WTC11 (cell line): ENCODE measurements at regions not wholly inside any gene's neighbourhood (a gene's known extent, or its start where the extent isn't known, plus 50 kb on each side); places are given as distances from the start of the nearest gene placed in this dataset.

Experiments
- ATAC-seq: fragments of 200-7000 bp; cut with Tn5 transposase; 2 replicates; pipeline ENCODE4 v1.10.0; 2021; ENCODE audit warnings: mild to moderate bottlenecking, moderate library complexity
- CTCF ChIA-PET: fragments of 300-600 bp; sonication (Branson Sonifier 250); formaldehyde crosslinking; loops from one replicate; lab custom pipeline; 2021; ENCODE audit warnings: antibody characterized with exemption; lab: Charles Lee
- POLR2A ChIA-PET: fragments of 350-600 bp; sonication (Branson Sonifier 250); formaldehyde crosslinking; loops from one replicate; lab custom pipeline; 2021; ENCODE audit warnings: antibody characterized with exemption; lab: Charles Lee
- DNase-seq: peaks from one replicate; pipeline ENCODE4 v3.0.0; 2021; ENCODE audit warnings: low spot score
- H3K27ac Mint-ChIP-seq: 2 replicates; pipeline ENCODE4 v1.8.0; 2021; ENCODE audit warnings: mixed read lengths
- H3K27me3 Mint-ChIP-seq: 2 replicates; pipeline ENCODE4 v1.8.0; 2021; ENCODE audit warnings: low read depth, mild to moderate bottlenecking, moderate library complexity, mixed read lengths
- H3K36me3 Mint-ChIP-seq: 2 replicates; pipeline ENCODE4 v1.8.0; 2021; ENCODE audit warnings: mixed read lengths
- H3K4me1 Mint-ChIP-seq: 2 replicates; pipeline ENCODE4 v1.8.0; 2022; ENCODE audit warnings: mixed read lengths
- H3K4me3 Mint-ChIP-seq: 2 replicates; pipeline ENCODE4 v1.8.0; 2021; ENCODE audit warnings: mild to moderate bottlenecking, moderate library complexity, mixed read lengths
- H3K9me3 Mint-ChIP-seq: 2 replicates; pipeline ENCODE4 v1.8.0; 2021; ENCODE audit warnings: mixed read lengths
- CREB1 ChIP-seq: sonication (generic); formaldehyde crosslinking; IDR thresholded peaks from 2 replicates; pipeline ENCODE4 v1.8.0; 2023; ENCODE audit warnings: mild to moderate bottlenecking, missing genetic modification reagents
- GABPB1 ChIP-seq: sonication (generic); formaldehyde crosslinking; IDR thresholded peaks from 2 replicates; pipeline ENCODE4 v1.8.1; 2023; ENCODE audit warnings: mild to moderate bottlenecking, missing genetic modification reagents
- JAZF1 ChIP-seq: fragments of 250-450 bp; sonication (Bioruptor Pico); IDR thresholded peaks from 2 replicates; pipeline ENCODE4 v1.9.0; 2021; ENCODE audit warnings: moderate library complexity, mild to moderate bottlenecking, inconsistent platforms
- RELA ChIP-seq: sonication (generic); formaldehyde crosslinking; IDR thresholded peaks from 2 replicates; pipeline ENCODE4 v1.8.1; 2022; ENCODE audit warnings: missing genetic modification reagents, mild to moderate bottlenecking, borderline replicate concordance
- SOX15 ChIP-seq: fragments of 250-450 bp; sonication (Bioruptor Pico); IDR thresholded peaks from 2 replicates; pipeline ENCODE4 v1.9.0; 2021; ENCODE audit warnings: mild to moderate bottlenecking
- TCF7 ChIP-seq: sonication (generic); formaldehyde crosslinking; IDR thresholded peaks from 2 replicates; pipeline ENCODE4 v1.8.0; 2022; ENCODE audit warnings: mild to moderate bottlenecking, low read depth, missing genetic modification reagents, moderate library complexity
- TEAD4 ChIP-seq: sonication (generic); formaldehyde crosslinking; IDR thresholded peaks from 2 replicates; pipeline ENCODE4 v1.8.0; 2022; ENCODE audit warnings: mild to moderate bottlenecking, missing genetic modification reagents
- ZNF219 ChIP-seq: sonication (generic); formaldehyde crosslinking; IDR thresholded peaks from 2 replicates; pipeline ENCODE4 v1.8.0; 2023; ENCODE audit warnings: missing genetic modification reagents, mild to moderate bottlenecking, borderline replicate concordance
- ZNF317 ChIP-seq: sonication (generic); formaldehyde crosslinking; IDR thresholded peaks from 2 replicates; pipeline ENCODE4 v1.8.1; 2023; ENCODE audit warnings: low read depth, mild to moderate bottlenecking, moderate library complexity, missing genetic modification reagents, borderline replicate concordance
- ZNF396 ChIP-seq: fragments of 250-450 bp; sonication (Bioruptor Pico); IDR thresholded peaks from 2 replicates; pipeline ENCODE4 v1.8.0; 2021; ENCODE audit warnings: mild to moderate bottlenecking, moderate library complexity, borderline replicate concordance
- TF ChIP-seq, protein P1 (sequence below): fragments of 250-450 bp; sonication (Bioruptor Pico); IDR thresholded peaks from 2 replicates; pipeline ENCODE4 v1.9.0; 2021; ENCODE audit warnings: mild to moderate bottlenecking, borderline replicate concordance
- TF ChIP-seq, protein P2 (sequence below): sonication (generic); formaldehyde crosslinking; IDR thresholded peaks from 2 replicates; pipeline ENCODE4 v1.8.1; 2023; ENCODE audit warnings: mild to moderate bottlenecking, missing genetic modification reagents
- TF ChIP-seq, protein P3 (sequence below): fragments of 250-450 bp; sonication (Bioruptor Pico); IDR thresholded peaks from 2 replicates; pipeline ENCODE4 v1.8.0; 2021; ENCODE audit warnings: mild to moderate bottlenecking
- TF ChIP-seq, protein P4 (sequence below): sonication (generic); formaldehyde crosslinking; IDR thresholded peaks from 2 replicates; pipeline ENCODE4 v1.8.0; 2022; ENCODE audit warnings: mild to moderate bottlenecking, missing genetic modification reagents
- TF ChIP-seq, protein P5 (sequence below): sonication (generic); formaldehyde crosslinking; IDR thresholded peaks from 2 replicates; pipeline ENCODE4 v1.8.1; 2022; ENCODE audit warnings: low read depth, mild to moderate bottlenecking, moderate library complexity, missing genetic modification reagents, borderline replicate concordance
- TF ChIP-seq, protein P6 (sequence below): fragments of 250-450 bp; sonication (Bioruptor Pico); IDR thresholded peaks from 2 replicates; pipeline ENCODE4 v1.9.0; 2021; ENCODE audit warnings: mild to moderate bottlenecking
- TF ChIP-seq, protein P7 (sequence below): sonication (generic); formaldehyde crosslinking; IDR thresholded peaks from 2 replicates; pipeline ENCODE4 v1.8.0; 2023; ENCODE audit warnings: missing genetic modification reagents

DNA sequence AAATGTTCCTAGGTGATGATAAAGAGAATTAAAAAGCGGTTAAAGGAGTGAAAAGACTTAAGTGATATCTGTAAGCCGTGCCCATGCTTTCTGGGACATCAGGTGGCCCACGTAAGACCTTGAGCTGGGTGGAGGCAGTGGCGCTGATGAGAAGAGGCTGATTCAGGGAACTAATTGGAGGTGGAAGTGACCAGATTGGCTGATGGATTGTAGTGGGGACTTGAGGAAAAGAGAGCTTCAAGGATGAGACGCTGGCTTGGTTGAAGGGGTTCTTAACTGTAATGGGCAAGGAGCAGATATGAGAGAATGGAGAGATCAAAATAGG lies 69.1 kb upstream of the EP300 start:
- no peak overlapping the region for H3K27ac Mint-ChIP-seq
- TF ChIP-seq ZNF317 (CRISPR knock-in tag) = no peak
- TF ChIP-seq, all 79 proteins: peak for 0
- ATAC-seq (no peak), DNase-seq (no peak)
- peaks cover 21% of the 10 kb centered on the region for H3K4me1 Mint-ChIP-seq
- H3K27me3 Mint-ChIP-seq = peaks cover 7% of the 10 kb centered on the region
- H3K9me3 Mint-ChIP-seq = no peaks in the 10 kb centered on the region
- ChIA-PET CTCF (interaction anchor here (1.1 to 2.6 kb wide), 4 partner anchors 14 to 172 kb away, joined by 3 to 12 read pairs (median 6); partner anchors contain the start of gene RBX1), POLR2A (interaction anchor here (0.9 to 2.6 kb wide), 3 partner anchors 53 to 72 kb away, joined by 3 to 31 read pairs (median 10); partner anchors contain the start of genes EP300 and RBX1)
- no peaks in the 10 kb centered on the region for H3K36me3 Mint-ChIP-seq
- peak overlapping the region; percentile 51 for H3K4me3 Mint-ChIP-seq

DNA sequence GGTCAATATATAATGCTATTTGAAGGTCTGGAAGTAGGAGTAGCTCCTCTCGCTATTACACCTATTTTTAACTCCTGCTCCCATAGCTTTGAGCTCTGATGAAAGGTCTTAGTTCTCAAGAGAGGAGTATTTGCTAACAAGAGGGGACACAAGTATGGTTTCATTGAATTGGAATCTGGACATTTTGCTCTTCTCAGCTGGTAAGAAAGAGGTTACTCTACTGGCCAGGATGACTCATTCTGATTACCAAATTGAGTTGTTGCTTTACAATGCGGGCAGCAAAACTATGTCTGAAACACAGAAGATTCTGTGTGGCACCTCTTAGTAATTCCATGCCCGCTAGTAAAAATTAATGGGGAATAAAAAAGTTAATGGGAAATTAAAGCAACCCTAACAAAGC lies 63.6 kb upstream of the EP300 start:
- POLR2A ChIA-PET = no interaction called here
- no peak for ATAC-seq
- DNase-seq = no peak
- H3K4me3 Mint-ChIP-seq = no peak overlapping the region
- CTCF ChIA-PET = no interaction called here
- H3K27ac Mint-ChIP-seq = no peak overlapping the region
- H3K4me1 Mint-ChIP-seq = peaks cover 10% of the 10 kb centered on the region
- TF ChIP-seq TCF7 (CRISPR knock-in tag) (no peak), TEAD4 (CRISPR knock-in tag) (no peak), SOX15 (CRISPR knock-in tag) (no peak), ZNF219 (CRISPR knock-in tag) (no peak), RELA (CRISPR knock-in tag) (no peak), GABPB1 (CRISPR knock-in tag) (no peak), CREB1 (no peak)
- TF ChIP-seq, protein P1, sequence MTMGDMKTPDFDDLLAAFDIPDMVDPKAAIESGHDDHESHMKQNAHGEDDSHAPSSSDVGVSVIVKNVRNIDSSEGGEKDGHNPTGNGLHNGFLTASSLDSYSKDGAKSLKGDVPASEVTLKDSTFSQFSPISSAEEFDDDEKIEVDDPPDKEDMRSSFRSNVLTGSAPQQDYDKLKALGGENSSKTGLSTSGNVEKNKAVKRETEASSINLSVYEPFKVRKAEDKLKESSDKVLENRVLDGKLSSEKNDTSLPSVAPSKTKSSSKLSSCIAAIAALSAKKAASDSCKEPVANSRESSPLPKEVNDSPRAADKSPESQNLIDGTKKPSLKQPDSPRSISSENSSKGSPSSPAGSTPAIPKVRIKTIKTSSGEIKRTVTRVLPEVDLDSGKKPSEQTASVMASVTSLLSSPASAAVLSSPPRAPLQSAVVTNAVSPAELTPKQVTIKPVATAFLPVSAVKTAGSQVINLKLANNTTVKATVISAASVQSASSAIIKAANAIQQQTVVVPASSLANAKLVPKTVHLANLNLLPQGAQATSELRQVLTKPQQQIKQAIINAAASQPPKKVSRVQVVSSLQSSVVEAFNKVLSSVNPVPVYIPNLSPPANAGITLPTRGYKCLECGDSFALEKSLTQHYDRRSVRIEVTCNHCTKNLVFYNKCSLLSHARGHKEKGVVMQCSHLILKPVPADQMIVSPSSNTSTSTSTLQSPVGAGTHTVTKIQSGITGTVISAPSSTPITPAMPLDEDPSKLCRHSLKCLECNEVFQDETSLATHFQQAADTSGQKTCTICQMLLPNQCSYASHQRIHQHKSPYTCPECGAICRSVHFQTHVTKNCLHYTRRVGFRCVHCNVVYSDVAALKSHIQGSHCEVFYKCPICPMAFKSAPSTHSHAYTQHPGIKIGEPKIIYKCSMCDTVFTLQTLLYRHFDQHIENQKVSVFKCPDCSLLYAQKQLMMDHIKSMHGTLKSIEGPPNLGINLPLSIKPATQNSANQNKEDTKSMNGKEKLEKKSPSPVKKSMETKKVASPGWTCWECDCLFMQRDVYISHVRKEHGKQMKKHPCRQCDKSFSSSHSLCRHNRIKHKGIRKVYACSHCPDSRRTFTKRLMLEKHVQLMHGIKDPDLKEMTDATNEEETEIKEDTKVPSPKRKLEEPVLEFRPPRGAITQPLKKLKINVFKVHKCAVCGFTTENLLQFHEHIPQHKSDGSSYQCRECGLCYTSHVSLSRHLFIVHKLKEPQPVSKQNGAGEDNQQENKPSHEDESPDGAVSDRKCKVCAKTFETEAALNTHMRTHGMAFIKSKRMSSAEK (CRISPR knock-in tag) = no peak
- TF ChIP-seq, protein P2, sequence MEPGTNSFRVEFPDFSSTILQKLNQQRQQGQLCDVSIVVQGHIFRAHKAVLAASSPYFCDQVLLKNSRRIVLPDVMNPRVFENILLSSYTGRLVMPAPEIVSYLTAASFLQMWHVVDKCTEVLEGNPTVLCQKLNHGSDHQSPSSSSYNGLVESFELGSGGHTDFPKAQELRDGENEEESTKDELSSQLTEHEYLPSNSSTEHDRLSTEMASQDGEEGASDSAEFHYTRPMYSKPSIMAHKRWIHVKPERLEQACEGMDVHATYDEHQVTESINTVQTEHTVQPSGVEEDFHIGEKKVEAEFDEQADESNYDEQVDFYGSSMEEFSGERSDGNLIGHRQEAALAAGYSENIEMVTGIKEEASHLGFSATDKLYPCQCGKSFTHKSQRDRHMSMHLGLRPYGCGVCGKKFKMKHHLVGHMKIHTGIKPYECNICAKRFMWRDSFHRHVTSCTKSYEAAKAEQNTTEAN = no peak
- TF ChIP-seq, protein P3, sequence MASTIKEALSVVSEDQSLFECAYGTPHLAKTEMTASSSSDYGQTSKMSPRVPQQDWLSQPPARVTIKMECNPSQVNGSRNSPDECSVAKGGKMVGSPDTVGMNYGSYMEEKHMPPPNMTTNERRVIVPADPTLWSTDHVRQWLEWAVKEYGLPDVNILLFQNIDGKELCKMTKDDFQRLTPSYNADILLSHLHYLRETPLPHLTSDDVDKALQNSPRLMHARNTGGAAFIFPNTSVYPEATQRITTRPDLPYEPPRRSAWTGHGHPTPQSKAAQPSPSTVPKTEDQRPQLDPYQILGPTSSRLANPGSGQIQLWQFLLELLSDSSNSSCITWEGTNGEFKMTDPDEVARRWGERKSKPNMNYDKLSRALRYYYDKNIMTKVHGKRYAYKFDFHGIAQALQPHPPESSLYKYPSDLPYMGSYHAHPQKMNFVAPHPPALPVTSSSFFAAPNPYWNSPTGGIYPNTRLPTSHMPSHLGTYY (CRISPR knock-in tag) = no peak
- TF ChIP-seq, protein P4, sequence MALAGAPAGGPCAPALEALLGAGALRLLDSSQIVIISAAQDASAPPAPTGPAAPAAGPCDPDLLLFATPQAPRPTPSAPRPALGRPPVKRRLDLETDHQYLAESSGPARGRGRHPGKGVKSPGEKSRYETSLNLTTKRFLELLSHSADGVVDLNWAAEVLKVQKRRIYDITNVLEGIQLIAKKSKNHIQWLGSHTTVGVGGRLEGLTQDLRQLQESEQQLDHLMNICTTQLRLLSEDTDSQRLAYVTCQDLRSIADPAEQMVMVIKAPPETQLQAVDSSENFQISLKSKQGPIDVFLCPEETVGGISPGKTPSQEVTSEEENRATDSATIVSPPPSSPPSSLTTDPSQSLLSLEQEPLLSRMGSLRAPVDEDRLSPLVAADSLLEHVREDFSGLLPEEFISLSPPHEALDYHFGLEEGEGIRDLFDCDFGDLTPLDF (CRISPR knock-in tag) = no peak
- TF ChIP-seq, protein P5, sequence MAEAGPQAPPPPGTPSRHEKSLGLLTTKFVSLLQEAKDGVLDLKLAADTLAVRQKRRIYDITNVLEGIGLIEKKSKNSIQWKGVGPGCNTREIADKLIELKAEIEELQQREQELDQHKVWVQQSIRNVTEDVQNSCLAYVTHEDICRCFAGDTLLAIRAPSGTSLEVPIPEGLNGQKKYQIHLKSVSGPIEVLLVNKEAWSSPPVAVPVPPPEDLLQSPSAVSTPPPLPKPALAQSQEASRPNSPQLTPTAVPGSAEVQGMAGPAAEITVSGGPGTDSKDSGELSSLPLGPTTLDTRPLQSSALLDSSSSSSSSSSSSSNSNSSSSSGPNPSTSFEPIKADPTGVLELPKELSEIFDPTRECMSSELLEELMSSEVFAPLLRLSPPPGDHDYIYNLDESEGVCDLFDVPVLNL (CRISPR knock-in tag) = no peak
- H3K36me3 Mint-ChIP-seq = no peaks in the 10 kb centered on the region
- no peaks in the 10 kb centered on the region for H3K9me3 Mint-ChIP-seq
- H3K27me3 Mint-ChIP-seq = no peaks in the 10 kb centered on the region; the same call in 1 of the 2 replicates

DNA sequence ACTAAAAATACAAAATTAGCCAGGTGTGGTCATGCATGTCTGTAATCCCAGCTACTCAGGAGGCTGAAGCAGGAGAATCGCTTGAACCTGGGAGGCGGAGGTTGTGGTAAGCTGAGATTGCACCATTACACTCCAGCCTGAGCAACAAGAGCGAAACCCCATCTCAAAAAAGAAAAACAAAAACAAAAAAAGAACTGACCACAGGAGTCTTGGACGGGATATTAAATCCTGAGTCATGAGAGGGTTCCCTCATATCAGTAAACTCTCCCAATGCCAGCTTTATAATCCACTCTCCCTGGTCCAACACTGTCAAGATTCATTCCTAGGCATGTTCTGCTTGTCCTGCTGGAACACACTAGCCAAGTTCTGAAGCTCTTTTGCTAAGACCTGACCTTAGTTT lies 61.5 kb upstream of the EP300 start:
- ATAC-seq (no peak), DNase-seq (no peak)
- H3K27ac Mint-ChIP-seq = no peak overlapping the region
- ChIA-PET POLR2A (no interaction called here), CTCF (no interaction called here)
- H3K27me3 Mint-ChIP-seq = no peaks in the 10 kb centered on the region; the same call in 1 of the 2 replicates
- H3K4me3 Mint-ChIP-seq = no peak overlapping the region
- no peaks in the 10 kb centered on the region for H3K9me3 Mint-ChIP-seq
- no peaks in the 10 kb centered on the region for H3K36me3 Mint-ChIP-seq
- peaks cover 10% of the 10 kb centered on the region for H3K4me1 Mint-ChIP-seq
- TF ChIP-seq, protein P6, sequence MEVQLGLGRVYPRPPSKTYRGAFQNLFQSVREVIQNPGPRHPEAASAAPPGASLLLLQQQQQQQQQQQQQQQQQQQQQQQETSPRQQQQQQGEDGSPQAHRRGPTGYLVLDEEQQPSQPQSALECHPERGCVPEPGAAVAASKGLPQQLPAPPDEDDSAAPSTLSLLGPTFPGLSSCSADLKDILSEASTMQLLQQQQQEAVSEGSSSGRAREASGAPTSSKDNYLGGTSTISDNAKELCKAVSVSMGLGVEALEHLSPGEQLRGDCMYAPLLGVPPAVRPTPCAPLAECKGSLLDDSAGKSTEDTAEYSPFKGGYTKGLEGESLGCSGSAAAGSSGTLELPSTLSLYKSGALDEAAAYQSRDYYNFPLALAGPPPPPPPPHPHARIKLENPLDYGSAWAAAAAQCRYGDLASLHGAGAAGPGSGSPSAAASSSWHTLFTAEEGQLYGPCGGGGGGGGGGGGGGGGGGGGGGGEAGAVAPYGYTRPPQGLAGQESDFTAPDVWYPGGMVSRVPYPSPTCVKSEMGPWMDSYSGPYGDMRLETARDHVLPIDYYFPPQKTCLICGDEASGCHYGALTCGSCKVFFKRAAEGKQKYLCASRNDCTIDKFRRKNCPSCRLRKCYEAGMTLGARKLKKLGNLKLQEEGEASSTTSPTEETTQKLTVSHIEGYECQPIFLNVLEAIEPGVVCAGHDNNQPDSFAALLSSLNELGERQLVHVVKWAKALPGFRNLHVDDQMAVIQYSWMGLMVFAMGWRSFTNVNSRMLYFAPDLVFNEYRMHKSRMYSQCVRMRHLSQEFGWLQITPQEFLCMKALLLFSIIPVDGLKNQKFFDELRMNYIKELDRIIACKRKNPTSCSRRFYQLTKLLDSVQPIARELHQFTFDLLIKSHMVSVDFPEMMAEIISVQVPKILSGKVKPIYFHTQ (CRISPR knock-in tag) = no peak
- TF ChIP-seq TCF7 (CRISPR knock-in tag) = no peak
- TF ChIP-seq, protein P5 (CRISPR knock-in tag) = no peak
- TF ChIP-seq, protein P7, sequence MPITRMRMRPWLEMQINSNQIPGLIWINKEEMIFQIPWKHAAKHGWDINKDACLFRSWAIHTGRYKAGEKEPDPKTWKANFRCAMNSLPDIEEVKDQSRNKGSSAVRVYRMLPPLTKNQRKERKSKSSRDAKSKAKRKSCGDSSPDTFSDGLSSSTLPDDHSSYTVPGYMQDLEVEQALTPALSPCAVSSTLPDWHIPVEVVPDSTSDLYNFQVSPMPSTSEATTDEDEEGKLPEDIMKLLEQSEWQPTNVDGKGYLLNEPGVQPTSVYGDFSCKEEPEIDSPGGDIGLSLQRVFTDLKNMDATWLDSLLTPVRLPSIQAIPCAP = no peak
- no peak for TF ChIP-seq JAZF1
- TF ChIP-seq ZNF396 (CRISPR knock-in tag) = no peak
